ENCODE measurements at regions not wholly inside any gene's neighbourhood (a gene's known extent, or its start where the extent isn't known, plus 50 kb on each side); places are given as distances from the start of the nearest gene placed in this dataset.

DNA sequence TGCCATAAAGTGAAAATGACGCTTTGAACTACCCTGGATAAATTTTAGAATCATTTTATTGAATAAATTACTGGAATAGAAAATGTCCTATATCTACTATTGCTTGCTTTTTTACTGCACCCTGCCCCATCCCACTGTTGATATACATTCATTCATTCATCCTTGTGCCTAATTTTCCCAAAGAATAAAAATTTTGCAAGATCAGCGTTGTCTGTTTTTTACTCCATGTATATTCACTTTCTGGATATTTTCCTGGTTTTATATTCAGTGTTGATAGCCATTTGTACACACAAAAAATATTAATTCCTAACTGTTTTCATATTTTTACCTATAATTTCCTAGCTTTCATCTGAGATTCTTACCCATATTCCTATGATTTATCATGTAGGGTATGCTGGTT, 262.9 kb upstream of the MAGI2 start:
- DNase-seq (ENCODE audit: low spot score), result no peak

DNA sequence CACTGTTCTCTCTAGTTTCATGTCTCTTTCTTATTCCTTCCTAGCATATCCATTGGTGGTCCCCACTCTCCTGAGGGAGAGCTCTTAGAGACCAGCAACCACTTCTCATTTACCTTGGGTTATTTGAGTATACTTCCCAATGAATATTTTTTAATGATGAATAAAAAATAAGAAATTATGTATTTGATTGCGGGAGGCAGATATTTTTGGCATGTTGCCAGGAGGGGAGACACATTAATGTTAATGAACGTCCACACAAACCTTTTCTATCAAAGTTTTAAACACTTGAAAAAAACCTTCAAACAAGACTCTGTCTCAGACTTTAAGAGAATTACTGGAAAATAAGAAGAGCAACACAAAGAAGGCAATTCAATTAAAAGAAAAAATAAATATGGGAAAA, 260.6 kb upstream of the MAGI2 start:
- DNase-seq (ENCODE audit: low spot score), result no peak

DNA sequence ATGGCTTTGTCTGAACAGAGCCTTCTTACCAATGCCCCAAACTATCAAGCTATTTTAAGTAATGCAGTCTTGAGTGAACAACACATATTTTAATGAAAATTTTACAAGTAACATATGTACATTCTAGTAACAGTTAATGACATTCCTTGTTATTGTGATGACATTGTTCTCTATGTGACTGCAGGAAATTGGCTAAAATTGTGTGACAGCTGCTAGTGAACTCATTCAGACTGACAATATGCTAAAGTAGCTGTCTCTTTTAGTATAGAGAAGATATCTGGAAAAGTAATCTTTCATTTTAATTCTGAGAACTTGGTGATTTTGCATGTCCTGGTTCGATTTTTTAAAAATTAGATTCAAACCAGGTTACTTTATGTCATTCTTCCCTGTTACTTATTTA, 259.8 kb upstream of the MAGI2 start:
- peak; percentile 10 for DNase-seq (ENCODE audit: low spot score)

DNA sequence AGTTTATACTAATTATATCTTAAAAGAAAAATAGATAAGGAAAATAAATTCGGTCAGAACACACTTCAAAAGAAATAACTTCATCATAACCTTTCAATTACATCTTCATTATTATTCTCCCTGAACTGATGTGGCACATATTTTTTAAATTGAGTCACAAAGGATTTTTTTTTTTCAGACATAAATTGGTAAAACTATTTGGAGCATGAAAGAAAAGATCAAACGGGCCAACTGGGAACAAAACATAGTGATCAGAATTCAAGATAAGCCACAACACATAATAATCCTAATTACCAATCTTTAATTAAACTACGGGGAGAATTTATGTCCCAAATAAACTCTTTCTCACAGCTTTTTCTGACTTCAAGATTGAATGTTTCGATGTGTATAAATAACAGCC, 258.2 kb upstream of the MAGI2 start:
- DNase-seq (ENCODE audit: low spot score), result no peak

DNA sequence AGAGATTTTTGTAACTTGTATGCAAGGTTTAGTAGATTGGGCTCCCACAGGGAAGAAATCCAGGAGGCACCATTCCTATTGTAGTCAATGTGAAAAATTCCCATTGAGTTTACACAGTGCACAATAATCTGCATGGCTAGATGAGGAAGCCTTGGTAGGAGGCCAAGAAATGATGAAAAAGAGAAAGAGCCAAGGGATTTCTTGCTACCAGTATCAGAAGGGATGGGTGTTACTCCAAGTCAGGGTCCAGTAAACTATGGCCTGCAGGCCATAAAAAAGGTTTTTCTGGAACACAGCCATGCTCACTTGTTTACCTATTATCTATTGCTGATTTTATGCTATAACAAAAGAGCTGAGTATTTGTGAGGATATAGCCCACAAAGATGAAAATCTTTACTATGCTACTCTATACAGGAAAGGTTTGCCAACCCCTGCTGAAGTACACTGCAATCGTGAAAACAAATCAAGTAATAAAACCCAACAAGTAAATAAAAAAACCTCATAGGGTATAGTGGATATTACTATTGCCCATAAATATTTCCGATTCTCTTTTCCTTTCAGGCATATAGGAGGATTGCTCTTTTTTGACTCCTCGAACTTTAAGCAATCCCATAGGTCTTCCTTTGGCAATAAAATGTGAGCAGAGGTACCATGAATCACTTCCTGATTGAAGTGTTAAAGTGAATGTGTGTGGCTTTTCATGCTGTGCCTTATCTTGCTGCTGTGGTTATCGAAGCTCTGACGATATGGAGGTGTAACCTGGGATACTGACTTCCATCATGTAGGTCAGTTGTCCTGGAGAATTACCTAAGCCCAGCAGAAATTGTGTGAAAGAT, 256.3 kb upstream of the MAGI2 start:
- DNase-seq (ENCODE audit: low spot score), result no peak

DNA sequence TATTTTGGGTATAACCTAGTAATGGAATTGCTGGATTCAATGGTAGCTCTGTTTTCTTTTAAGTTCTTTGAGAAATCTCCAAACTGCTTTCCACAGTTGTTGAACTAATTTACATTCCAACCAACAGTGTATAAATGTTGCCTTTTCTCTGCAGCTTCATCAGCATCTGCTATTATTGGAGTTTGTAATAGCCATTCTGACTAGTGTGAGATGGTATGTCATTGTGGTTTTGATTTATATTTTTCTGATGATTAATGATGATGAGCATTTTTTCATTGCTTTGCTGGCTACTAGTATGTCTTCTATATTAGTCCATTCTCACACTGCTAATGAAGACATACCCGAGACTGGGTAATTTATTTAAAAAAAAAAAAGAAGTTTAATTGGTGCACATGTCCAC, 248.6 kb upstream of the MAGI2 start:
- no peak for DNase-seq (ENCODE audit: low spot score)

DNA sequence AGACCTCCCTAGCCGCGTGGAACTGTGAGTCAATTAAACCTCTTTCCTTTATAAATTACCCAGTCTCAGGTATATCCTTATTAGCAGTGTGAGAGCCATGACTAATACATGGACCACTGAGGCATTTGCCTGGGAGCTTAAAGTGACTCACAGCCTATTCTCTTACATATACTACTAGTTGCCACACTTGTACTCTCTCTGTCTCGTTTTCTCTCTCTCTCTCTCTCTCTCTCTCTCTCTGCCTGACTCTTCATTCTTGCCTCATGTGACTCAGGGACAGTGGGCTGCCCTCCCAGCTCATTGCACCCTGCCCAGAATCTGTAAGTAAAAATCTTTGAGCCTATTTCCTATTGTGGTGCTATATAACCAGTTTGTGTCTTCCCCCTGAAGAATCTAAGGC, 238.5 kb upstream of the MAGI2 start:
- DNase-seq (ENCODE audit: low spot score), result no peak

DNA sequence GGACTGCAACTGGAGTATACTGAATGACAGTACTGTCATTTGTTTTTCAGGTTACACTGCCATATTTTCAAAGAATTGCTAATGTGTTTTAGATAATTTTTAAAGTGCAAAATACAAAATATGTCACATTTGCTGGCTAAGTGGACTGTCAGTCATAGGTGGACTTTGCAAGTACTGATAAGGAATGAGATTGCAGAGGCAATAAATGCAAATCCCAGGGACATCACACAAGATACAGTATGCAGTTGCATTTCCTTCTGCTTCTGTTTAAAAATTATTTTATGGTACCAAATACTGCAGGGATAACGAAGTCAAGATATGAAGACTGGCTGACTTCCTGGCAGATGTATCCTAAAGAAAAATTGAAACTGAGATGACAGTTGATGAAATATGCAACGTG, 237.6 kb upstream of the MAGI2 start:
- no peak for DNase-seq (ENCODE audit: low spot score)

DNA sequence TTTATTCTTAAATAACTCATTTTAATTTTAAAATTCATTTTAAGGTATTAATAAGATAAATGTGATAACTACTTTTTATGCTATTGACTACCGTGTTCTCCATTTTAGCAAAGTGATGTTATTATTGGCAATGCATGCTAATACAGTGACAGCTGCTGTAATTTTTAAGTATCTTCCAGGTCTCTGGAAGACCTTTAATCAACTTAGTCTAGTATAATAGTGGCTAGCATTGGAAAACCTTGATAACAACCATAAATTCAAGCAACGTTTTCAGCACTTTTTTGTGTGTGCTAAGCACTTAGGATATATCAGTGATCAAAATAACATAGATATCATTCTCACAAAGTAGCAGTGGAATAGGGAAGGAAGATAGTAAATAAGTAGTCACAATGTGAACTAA, 230.9 kb upstream of the MAGI2 start:
- DNase-seq (ENCODE audit: low spot score), result no peak

DNA sequence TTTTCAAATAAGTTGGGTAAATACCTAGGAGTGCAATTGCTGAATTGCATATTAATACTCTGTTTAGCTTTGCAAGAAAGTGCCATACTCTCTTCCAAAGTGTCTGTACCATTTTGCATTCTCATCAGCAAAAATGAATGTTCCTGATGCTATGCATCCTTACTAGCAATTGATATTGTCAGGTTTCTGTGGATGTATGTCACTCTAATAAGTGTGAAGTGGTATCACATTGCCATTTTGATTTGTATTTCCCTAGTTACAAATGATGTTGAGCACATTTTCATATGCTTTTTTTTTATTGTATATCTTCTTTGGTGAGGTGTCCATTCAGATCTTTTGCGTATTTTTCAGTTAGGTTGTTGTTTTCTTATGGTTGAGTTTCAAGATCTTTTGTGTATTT, 230.4 kb upstream of the MAGI2 start:
- no peak for DNase-seq (ENCODE audit: low spot score)

DNA sequence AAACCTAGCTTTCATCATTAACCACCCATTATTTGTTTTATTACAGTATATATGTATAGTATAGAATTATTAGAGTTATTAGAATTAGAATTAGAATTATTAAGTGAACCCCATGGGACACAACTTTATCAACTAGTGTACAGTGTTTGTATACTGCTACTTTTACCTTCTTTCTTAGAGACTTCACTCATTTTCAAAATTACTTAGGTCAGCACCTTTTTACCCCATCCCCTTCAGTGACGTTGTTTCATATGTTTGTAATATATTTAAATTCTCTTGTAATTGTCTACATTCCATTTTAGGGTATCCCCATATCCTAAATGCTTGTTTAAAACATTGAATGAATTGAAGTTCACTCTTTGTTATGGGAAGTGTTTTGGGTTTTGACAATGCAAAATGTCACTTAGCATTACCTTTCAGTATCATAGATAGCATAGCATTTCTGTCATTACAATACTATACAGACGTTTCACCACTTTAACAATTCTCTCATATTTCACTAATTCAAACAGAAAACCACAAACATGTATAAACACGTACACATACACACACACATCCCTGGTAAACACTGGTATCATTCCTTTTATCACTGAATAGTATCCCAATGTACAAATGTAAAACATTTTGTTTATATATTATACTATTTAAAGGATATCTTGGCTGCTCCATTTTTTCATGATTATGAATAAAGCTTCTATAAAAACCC, 229.9 kb upstream of the MAGI2 start:
- no peak for DNase-seq (ENCODE audit: low spot score)

DNA sequence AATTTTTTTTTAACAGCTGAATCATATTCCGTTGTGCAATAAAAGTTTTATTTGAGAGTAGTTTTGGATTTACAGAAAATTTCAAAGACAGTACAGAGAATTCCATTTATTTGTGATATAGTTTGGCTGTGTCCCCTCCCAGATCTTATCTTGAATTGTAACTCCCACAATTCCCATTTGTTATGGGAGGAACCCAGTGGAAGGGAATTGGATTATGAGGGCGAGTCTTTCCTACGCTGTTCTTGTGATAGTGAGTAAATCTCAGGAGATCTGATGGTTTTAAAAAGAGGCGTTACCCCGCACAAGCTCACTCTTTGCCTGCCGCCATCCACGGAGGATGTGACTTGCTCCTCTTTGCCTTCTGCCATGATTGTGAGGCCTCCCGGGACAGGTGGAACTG, 228.0 kb upstream of the MAGI2 start:
- DNase-seq (ENCODE audit: low spot score), result no peak

DNA sequence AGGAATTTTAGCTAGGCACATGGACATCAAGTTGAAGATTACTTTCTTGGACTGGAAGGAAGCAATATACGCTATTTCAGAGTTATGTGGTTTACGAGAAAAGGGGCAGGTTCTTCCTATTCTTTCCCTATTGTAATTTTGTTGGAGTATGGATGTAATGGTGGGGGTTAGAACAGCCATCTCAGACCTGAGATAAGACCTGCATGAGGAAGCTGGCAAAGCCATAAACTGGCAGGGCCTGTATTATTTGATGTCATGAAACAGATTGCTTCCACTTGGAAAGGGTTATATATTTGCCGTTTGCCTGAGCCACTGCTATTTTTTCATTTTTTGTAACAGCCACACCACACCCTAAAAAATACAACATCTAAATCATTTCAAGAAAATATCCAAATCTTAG, 220.5 kb upstream of the MAGI2 start:
- DNase-seq (ENCODE audit: low spot score), result no peak

DNA sequence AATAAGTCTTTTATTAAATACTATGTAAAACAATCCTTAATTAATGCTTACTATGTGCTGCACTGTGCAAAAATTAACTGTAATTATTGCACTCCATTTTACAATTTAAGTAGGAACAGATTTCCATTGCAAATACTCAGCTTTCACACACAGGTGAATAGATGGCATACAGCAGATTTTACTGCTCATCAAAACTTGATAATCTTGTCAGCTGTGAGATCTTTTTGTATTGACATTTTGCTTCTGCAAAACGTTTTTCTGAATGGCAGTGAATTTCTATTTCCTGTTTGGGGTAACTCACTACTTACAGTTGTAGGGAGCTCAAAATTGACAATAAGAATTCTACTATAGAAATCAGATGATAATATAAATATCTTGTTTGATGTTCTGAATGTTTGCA, 220.0 kb upstream of the MAGI2 start:
- no peak for DNase-seq (ENCODE audit: low spot score)

DNA sequence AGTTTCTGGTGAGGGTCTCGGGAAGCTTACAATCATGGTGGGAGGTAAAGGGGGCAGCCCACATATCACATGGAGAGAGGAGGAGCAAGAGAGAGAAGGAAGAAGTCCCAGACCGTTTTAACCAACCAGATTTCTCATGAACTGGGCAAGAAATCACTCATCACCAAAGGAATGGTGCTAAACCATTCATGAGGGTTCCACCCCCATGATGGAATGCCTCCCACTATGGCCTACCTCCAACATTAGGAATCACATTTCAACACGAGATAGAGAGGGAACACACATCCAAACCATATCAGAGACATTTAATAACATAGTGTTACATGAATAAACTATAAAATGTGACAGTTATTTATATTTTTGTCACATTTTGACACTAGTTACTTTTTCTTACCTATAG, 214.8 kb upstream of the MAGI2 start:
- no peak for DNase-seq (ENCODE audit: low spot score)

DNA sequence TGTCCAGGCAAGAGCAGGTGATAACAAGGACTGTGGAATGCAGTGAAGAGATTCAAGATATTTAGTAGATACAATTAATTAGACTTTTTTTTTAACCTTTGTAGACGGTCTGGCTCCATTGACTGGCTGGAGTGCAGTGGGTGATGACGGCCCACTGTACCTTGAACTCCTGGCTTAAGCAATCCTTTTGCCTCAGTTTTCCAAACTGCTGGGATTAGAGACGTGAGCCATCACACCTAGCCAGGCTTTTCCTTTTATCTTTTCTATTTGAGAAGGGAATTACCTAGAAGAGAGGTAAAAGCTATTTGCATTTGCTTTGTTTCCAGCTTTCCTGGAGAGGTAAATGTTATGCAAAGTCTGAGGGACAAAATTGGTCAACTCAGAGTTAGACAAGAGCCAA, 213.0 kb upstream of the MAGI2 start:
- no peak for DNase-seq (ENCODE audit: low spot score)

DNA sequence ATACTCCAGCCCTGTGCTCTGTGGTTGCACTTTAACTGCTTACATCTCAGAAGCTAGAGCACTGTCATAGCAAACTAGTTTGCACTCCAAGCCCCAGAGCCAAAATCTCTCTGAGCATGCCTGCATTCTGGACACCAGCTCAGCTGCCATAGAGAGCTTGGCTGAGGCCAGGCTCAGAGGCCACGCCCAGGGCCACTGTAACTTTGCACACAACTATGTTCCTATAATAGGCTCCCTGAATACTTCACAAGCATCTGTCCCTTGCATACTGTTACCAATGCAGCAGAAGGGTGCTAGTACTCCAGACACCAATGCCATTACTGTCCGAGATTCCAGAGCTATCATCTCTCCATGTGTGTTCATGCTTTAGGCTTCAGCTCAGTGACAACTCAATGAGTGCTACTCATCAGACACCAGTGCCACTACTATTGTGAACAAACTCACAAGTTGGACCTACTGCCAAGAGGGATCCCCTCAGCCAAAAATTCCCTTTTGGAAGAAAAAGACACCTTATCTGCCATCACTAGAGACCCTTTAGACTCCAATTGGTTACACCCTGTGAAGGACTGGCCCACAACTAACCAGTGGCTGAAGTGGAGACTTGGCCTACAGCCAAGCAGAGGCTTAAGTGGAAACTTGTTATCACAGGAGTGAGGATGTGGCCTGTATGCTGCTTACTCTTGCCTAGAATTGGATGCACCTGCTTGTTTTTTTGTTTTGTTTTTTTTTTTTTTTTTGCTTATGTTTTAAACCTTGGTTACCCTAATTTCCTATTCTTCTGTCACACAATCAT, 211.6 kb upstream of the MAGI2 start:
- DNase-seq (ENCODE audit: low spot score), result no peak

DNA sequence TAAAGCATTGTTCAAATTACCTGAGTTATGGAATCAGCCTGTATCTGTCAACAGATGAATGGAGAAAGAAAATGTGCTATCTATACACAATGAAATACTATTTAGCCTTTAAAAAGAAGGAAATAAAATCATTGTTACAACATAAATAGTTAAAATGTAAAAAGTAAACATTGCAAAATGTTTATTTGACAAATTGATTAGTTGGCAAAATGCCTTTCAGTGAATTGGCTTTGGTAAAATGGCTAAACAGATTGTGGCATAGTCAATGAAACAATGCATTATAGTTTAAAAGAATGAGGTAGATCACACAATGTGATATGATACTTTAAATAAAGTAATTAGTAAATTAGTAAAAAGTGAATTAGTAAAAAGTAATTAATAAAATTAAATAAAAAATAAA, 204.8 kb upstream of the MAGI2 start:
- DNase-seq (ENCODE audit: low spot score), result no peak

DNA sequence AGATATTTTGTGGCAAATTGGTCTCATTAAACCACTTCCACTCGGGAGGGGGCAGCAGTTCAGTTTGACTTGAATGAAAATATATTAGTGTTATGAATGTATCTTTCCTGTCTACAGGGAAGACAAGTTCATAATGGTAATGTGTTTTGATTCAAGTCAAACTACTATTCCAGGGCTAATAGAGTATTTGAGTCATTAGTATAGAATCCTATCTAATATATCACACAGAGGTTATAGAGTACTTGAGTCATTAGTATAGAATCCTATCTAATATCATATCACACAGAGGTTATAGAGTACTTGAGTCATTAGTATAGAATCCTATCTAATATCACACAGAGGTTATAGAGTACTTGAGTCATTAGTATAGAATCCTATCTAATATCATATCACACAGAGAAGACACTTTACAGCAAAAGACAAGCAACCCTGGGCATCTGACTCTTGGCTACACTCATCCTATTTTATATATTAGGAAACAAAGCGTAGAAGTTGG, 199.7 kb upstream of the MAGI2 start:
- DNase-seq (ENCODE audit: low spot score), result no peak

DNA sequence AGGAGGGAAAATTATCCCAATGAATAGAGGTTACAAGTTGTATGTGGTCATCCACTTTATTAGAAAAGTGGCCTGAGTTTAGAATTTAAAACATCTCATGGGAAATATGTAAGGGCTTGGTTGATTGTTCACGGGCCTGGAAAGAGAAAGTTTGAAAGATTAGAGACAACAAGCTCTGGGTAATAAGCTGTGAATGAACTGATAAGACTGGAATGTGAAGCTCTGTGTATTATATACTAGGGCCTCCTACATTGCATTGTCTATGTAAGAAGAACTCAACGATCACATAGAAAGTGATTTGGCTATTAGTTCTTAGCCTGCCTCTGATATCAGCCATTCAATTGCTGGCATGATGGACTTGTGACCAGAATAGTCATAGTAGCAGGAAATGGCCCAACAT, 199.2 kb upstream of the MAGI2 start:
- DNase-seq (ENCODE audit: low spot score), result no peak

DNA sequence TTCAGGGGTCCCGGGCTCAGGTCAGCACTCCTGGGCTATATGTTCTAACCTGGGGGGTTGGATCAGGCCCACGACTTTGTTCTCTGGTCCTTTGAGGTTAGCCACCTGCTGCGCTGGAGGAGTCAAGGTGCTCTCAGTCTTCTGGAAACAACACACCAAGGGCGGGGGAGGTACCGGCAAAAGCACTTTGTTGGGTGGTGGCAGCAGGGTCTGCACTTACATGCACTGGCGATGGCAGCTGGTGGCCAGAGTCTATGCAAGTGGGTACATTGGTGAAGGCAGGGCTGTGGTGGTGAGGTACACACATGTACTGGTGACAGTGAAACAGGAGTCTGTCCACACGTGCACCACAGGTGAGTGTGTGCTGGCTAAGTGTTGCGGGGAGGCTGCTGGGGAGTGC, 194.2 kb upstream of the MAGI2 start:
- DNase-seq (ENCODE audit: low spot score), result no peak

DNA sequence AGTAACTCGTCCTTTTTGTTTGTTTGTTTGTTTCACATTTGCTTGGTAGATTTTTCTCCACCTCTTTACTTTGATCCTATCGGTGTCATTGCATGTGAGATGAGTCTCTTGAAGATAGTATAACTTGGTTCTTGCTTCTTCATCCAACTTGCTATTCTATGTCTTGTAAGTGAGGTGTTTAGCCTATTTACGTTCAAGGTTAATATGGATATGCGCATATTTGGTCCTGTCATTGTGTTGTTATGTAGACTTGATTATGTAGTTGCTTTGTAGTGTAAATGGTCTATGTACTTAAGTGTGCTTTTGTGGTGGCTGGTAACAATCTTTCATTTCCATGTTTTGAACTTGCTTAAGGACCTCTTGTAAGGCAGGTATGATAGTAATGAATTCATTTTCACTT, 192.8 kb upstream of the MAGI2 start:
- no peak for DNase-seq (ENCODE audit: low spot score)

DNA sequence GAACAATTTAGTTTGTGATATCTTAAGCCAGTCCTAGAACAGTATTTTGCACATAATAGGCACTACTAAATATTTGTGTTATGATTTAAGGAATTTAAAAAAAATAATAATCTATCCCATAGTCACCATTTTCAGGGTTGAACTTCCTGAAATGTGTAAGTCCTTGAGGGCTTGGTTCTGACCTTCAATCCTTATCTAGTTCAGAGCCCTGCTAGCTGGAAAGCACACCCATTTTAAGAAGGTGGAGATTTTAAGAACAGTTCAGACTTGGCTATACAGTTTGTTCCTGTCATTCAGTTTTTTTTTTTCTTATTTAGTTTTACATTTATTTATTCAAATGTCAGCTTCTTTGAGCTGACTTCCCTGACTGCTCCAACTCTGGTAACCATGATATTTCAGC, 183.4 kb upstream of the MAGI2 start:
- DNase-seq (ENCODE audit: low spot score), result no peak
